ENCODE measurements at regions not wholly inside any gene's neighbourhood (a gene's known extent, or its start where the extent isn't known, plus 50 kb on each side); places are given as distances from the start of the nearest gene placed in this dataset.

DNA sequence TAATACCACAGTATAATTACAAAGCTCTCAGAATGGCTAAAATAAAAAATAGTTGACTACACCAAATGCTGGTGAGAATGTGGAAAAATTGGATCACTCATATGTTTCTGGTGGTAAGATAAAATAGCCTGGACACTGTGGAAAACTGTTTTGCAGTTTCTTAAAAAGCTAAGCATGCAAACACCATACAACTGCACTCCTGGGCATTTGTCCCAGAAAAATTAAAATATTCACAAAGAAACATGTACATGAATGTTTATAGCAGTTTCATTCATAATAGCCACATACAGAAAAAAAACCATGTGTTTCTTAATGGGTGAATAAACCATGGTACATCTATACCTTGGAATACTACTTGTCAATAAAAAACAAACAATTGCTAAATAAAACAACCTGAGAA is 172.9 kb downstream of the AHR start:
- TF ChIP-seq POLR2A (IDR thresholded peaks at IDR 0.05; ENCODE audit: low read depth, low read length) (no peak), POLR2AphosphoS5 (IDR thresholded peaks at IDR 0.05; ENCODE audit: low read depth, low read length) (no peak), TAF1 (IDR thresholded peaks at IDR 0.05; ENCODE audit: borderline replicate concordance, low read depth, low read length) (no peak)
